Keratinocyte (primary cell): ENCODE measurements at regions not wholly inside any gene's neighbourhood (a gene's known extent, or its start where the extent isn't known, plus 50 kb on each side); places are given as distances from the start of the nearest gene placed in this dataset.

ENCODE experiments used
- DNase-seq: peaks from one replicate; pipeline ENCODE4 v3.0.0-alpha.2; 2011; ENCODE audit warnings: low read depth, missing footprints, low spot score
- FAIRE-seq: peaks from 2 replicates; lab custom pipeline; 2011; peaks lifted over from hg19 to GRCh38; lab: Jason Lieb, UNC
- H2AFZ ChIP-seq: 2 replicates; pipeline ENCODE4 v1.6.0; 2012; ENCODE audit warnings: low read length, control low read depth, inconsistent platforms; ENCODE audit not compliant: control insufficient read depth
- H3K27ac ChIP-seq: 2 replicates; pipeline ENCODE4 v1.5.1; 2011; ENCODE audit warnings: low read length; ENCODE audit not compliant: control insufficient read depth, insufficient read depth
- H3K27me3 ChIP-seq: 3 replicates; pipeline ENCODE4 v1.6.0; 2011; ENCODE audit warnings: low read length; ENCODE audit not compliant: control insufficient read depth, insufficient read depth; ENCODE audit errors: extremely low read depth
- H3K36me3 ChIP-seq, 2 experiments: 2 replicates in 1 of 2; 3 replicates in 1 of 2; pipeline ENCODE4 v1.5.1; 2011; ENCODE audit warnings: low read length in 2 of 2, mild to moderate bottlenecking in 1 of 2; ENCODE audit not compliant: control insufficient read depth in 2 of 2, insufficient read depth in 2 of 2; ENCODE audit errors: extremely low read depth in 1 of 2
- H3K4me1 ChIP-seq: 3 replicates; pipeline ENCODE4 v1.5.1; 2011; ENCODE audit warnings: low read length; ENCODE audit not compliant: control insufficient read depth, insufficient read depth; ENCODE audit errors: extremely low read depth
- H3K4me2 ChIP-seq: 3 replicates; pipeline ENCODE4 v1.6.0; 2011; ENCODE audit warnings: low read depth, low read length; ENCODE audit not compliant: control insufficient read depth, insufficient read depth; ENCODE audit errors: extremely low read depth
- H3K4me3 ChIP-seq, 3 experiments: fragments of 200-600 bp in 1 of 3; sonication (generic) in 1 of 3; 2 replicates in 2 of 3; 3 replicates in 1 of 3; pipeline ENCODE4 v1.5.1; 2011 to 2016; ENCODE audit warnings: low read length in 3 of 3, mild to moderate bottlenecking in 3 of 3, control low read depth in 2 of 3, inconsistent platforms in 1 of 3, low read depth in 1 of 3, mixed read lengths in 1 of 3, mixed run types in 1 of 3, moderate library complexity in 1 of 3; ENCODE audit not compliant: control insufficient read depth in 2 of 3, insufficient read depth in 2 of 3; ENCODE audit errors: extremely low read depth in 1 of 3
- H3K79me2 ChIP-seq: 2 replicates; pipeline ENCODE4 v1.6.0; 2012; ENCODE audit warnings: low read length; ENCODE audit not compliant: control insufficient read depth, insufficient read depth
- H3K9ac ChIP-seq: 3 replicates; pipeline ENCODE4 v1.6.0; 2011; ENCODE audit warnings: low read length; ENCODE audit not compliant: control insufficient read depth, insufficient read depth; ENCODE audit errors: extremely low read depth
- H3K9me1 ChIP-seq: 3 replicates; pipeline ENCODE4 v1.6.0; 2011; ENCODE audit warnings: low read length; ENCODE audit not compliant: control insufficient read depth, insufficient read depth; ENCODE audit errors: extremely low read depth
- H3K9me3 ChIP-seq: 2 replicates; pipeline ENCODE4 v1.5.1; 2012; ENCODE audit warnings: low read depth, low read length; ENCODE audit not compliant: control insufficient read depth
- H4K20me1 ChIP-seq: 3 replicates; pipeline ENCODE4 v1.6.0; 2011; ENCODE audit warnings: low read length; ENCODE audit not compliant: control insufficient read depth, insufficient read depth; ENCODE audit errors: extremely low read depth
- EZH2 ChIP-seq: IDR thresholded peaks from one replicate; pipeline ENCODE4 v1.6.1; 2012; ENCODE audit warnings: inconsistent platforms, mild to moderate bottlenecking, low read length, moderate library complexity
- dilution Hi-C: fragments of 300-500 bp; cut with MboI; formaldehyde crosslinking; loops from one replicate; pipeline ENCODE4 v1.7.0; 2020; ENCODE audit warnings: low sequenced_read_pairs; ENCODE audit not compliant: extremely low pct_ligation_motif_present
- TF ChIP-seq, protein P1 (sequence below), 3 experiments: IDR thresholded peaks in 1 of 3; conservative IDR thresholded peaks in 1 of 3; optimal IDR thresholded peaks in 1 of 3; 2 replicates in 2 of 3; 3 replicates in 1 of 3; pipeline versions ENCODE3 to v1.5.1; 2011; ENCODE audit warnings: low read length in 3 of 3, mild to moderate bottlenecking in 3 of 3, moderate library complexity in 2 of 3, control low read depth in 1 of 3, inconsistent platforms in 1 of 3; ENCODE audit not compliant: insufficient read depth in 2 of 3; ENCODE audit errors: extremely low read depth in 1 of 3

GRCh38 chr6:14474816-14475215 is 357.2 kb downstream of the CD83 start:
- Histone ChIP-seq H3K4me2 (no peak overlapping the region), H2AFZ (no peak overlapping the region), H4K20me1 (no peaks in the 10 kb centered on the region), H3K79me2 (no peaks in the 10 kb centered on the region), H3K9ac (no peak overlapping the region), H3K9me1 (no peaks in the 10 kb centered on the region), H3K27me3 (no peaks in the 10 kb centered on the region), H3K4me1 (no peaks in the 10 kb centered on the region), H3K36me3 (no peaks in the 10 kb centered on the region), H3K27ac (no peak overlapping the region), H3K9me3 (no peaks in the 10 kb centered on the region), H3K4me3 (no peak overlapping the region)
- no peak for DNase-seq
- TF ChIP-seq EZH2, result no peak
- TF ChIP-seq, protein P1, sequence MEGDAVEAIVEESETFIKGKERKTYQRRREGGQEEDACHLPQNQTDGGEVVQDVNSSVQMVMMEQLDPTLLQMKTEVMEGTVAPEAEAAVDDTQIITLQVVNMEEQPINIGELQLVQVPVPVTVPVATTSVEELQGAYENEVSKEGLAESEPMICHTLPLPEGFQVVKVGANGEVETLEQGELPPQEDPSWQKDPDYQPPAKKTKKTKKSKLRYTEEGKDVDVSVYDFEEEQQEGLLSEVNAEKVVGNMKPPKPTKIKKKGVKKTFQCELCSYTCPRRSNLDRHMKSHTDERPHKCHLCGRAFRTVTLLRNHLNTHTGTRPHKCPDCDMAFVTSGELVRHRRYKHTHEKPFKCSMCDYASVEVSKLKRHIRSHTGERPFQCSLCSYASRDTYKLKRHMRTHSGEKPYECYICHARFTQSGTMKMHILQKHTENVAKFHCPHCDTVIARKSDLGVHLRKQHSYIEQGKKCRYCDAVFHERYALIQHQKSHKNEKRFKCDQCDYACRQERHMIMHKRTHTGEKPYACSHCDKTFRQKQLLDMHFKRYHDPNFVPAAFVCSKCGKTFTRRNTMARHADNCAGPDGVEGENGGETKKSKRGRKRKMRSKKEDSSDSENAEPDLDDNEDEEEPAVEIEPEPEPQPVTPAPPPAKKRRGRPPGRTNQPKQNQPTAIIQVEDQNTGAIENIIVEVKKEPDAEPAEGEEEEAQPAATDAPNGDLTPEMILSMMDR (optimal IDR thresholded peaks at IDR 0.05 in 1 of 3, IDR thresholded peaks at IDR 0.05 in 1 of 3, conservative IDR thresholded peaks at IDR 0.05 in 1 of 3; ENCODE audit: extremely low read depth in 1 of 3, insufficient read depth in 2 of 3, low read length in 3 of 3), result peak in 1 of 3 experiments; percentile 34
- dilution Hi-C loops, result no loop called here
- no peak for FAIRE-seq

GRCh38 chr6:14475306-14475705 is 357.7 kb downstream of the CD83 start:
- Histone ChIP-seq H4K20me1 (no peaks in the 10 kb centered on the region), H3K36me3 (no peaks in the 10 kb centered on the region), H3K79me2 (no peaks in the 10 kb centered on the region), H3K4me1 (no peaks in the 10 kb centered on the region), H3K9me3 (no peaks in the 10 kb centered on the region), H3K27ac (no peak overlapping the region), H3K9ac (no peak overlapping the region), H2AFZ (no peak overlapping the region), H3K9me1 (no peaks in the 10 kb centered on the region), H3K4me3 (no peak overlapping the region), H3K27me3 (no peaks in the 10 kb centered on the region), H3K4me2 (no peak overlapping the region)
- FAIRE-seq (no peak), DNase-seq (no peak)
- no peak for TF ChIP-seq EZH2
- dilution Hi-C loops, result no loop called here

DNA sequence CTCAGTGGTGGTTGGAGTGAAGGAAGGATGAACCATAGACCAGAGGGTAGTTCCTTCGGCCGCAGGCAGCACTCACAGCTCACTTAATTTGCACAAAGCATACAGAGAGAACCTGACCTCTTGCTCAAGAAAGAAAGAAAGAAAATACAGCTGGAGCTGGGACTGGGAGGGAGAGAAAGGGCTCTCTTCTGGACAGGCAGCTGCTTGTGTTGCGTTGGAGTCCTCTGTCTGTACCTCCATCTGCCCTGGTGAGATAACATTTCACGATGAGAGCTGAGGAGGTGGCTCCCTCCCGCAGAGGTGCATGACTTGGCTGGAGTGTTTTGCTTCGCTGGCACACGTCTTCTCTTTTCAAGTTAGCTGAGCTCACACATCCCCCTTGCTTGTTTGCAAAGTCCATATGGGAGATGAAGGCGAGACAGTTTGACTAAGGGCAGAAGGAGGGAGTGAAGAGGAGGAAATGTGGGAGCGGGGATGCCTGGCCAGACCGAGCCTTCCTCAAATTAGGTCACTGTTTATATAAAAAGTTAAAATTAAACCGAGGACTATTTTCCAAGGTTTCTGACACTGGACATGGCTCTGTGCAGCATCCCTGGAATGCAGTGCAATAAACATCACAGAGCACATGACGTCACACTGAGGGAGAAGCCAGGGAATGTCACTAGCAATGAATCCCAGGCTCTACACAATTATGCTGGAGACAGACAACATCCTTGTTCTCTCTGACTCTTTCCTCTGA is 359.4 kb downstream of the CD83 start:
- H3K4me2 ChIP-seq, result no peak overlapping the region
- DNase-seq (no peak), FAIRE-seq (no peak)
- H3K79me2 ChIP-seq, result no peaks in the 10 kb centered on the region
- no peaks in the 10 kb centered on the region for H3K36me3 ChIP-seq
- no peak for TF ChIP-seq EZH2
- TF ChIP-seq, protein P1 (optimal IDR thresholded peaks at IDR 0.05 in 1 of 3, IDR thresholded peaks at IDR 0.05 in 1 of 3, conservative IDR thresholded peaks at IDR 0.05 in 1 of 3; ENCODE audit: extremely low read depth in 1 of 3, insufficient read depth in 2 of 3, low read length in 3 of 3), result no peak
- H3K4me3 ChIP-seq, result no peak overlapping the region
- no peaks in the 10 kb centered on the region for H3K27me3 ChIP-seq
- H2AFZ ChIP-seq, result no peak overlapping the region
- H4K20me1 ChIP-seq, result no peaks in the 10 kb centered on the region
- H3K9me3 ChIP-seq, result no peaks in the 10 kb centered on the region
- H3K4me1 ChIP-seq, result no peaks in the 10 kb centered on the region
- H3K27ac ChIP-seq, result no peak overlapping the region
- no peak overlapping the region for H3K9ac ChIP-seq
- dilution Hi-C loops, result no loop called here
- H3K9me1 ChIP-seq, result no peaks in the 10 kb centered on the region
